ENCODE measurements at regions not wholly inside any gene's neighbourhood (a gene's known extent, or its start where the extent isn't known, plus 50 kb on each side); places are given as distances from the start of the nearest gene placed in this dataset.
"Not testable (repeated sequence)": the region's sequence is repeated elsewhere in the genome, so short reads cannot be mapped to it uniquely, and the experiment has no call there.

- no peaks in the 10 kb centered on the region for H3K9me3 ChIP-seq
- no peak overlapping the region for H3K9ac ChIP-seq
- no peak for TF ChIP-seq Cebpa-rat (IDR thresholded peaks at IDR 0.05)
- H3K27ac ChIP-seq, result no peak overlapping the region
- H3K4me3 ChIP-seq, result no peak overlapping the region
- H3K36me3 ChIP-seq, result no peaks in the 10 kb centered on the region
- H4K20me1 ChIP-seq, result no peaks in the 10 kb centered on the region
- H3K4me2 ChIP-seq, result no peak overlapping the region
- no peaks in the 10 kb centered on the region for H3K4me1 ChIP-seq
- H3K27me3 ChIP-seq, result no peaks in the 10 kb centered on the region
Observed at GRCh38 chr5:163260471-163260870, 176.9 kb upstream of the CCNG1 start.

GRCh38 chr5:163260961-163261360 is 176.4 kb upstream of the CCNG1 start:
- Histone ChIP-seq H3K4me2 (no peak overlapping the region), H3K36me3 (no peaks in the 10 kb centered on the region), H3K27ac (no peak overlapping the region), H3K4me1 (no peaks in the 10 kb centered on the region), H3K9ac (no peak overlapping the region), H4K20me1 (no peaks in the 10 kb centered on the region), H3K27me3 (no peaks in the 10 kb centered on the region), H3K4me3 (no peak overlapping the region), H3K9me3 (no peaks in the 10 kb centered on the region)
- TF ChIP-seq Cebpa-rat (IDR thresholded peaks at IDR 0.05), result no peak

- Histone ChIP-seq H3K4me3 (no peak overlapping the region), H4K20me1 (no peaks in the 10 kb centered on the region), H3K4me1 (no peaks in the 10 kb centered on the region), H3K9ac (no peak overlapping the region), H3K27me3 (no peaks in the 10 kb centered on the region), H3K27ac (no peak overlapping the region), H3K9me3 (no peaks in the 10 kb centered on the region), H3K4me2 (no peak overlapping the region), H3K36me3 (no peaks in the 10 kb centered on the region)
- TF ChIP-seq Cebpa-rat (IDR thresholded peaks at IDR 0.05), result no peak
Observed at GRCh38 chr5:163261647-163262269, 175.6 kb upstream of the CCNG1 start.

- H3K9ac ChIP-seq, H3K27ac ChIP-seq, H4K20me1 ChIP-seq, H3K9me3 ChIP-seq, H3K27me3 ChIP-seq, H3K4me1 ChIP-seq, H3K4me2 ChIP-seq, H3K36me3 ChIP-seq, H3K4me3 ChIP-seq: not testable (repeated sequence)
Observed at GRCh38 chr5:163266249-163266648, 171.1 kb upstream of the CCNG1 start.

GRCh38 chr5:163269624-163270023 is 167.8 kb upstream of the CCNG1 start:
- no peak overlapping the region for H3K27ac ChIP-seq
- no peak overlapping the region for H3K4me2 ChIP-seq
- H3K9me3 ChIP-seq, result peaks cover 10% of the 10 kb centered on the region
- no peaks in the 10 kb centered on the region for H3K4me1 ChIP-seq
- H3K4me3 ChIP-seq, result no peak overlapping the region
- H3K27me3 ChIP-seq, result no peaks in the 10 kb centered on the region
- no peaks in the 10 kb centered on the region for H3K36me3 ChIP-seq
- no peaks in the 10 kb centered on the region for H4K20me1 ChIP-seq
- no peak overlapping the region for H3K9ac ChIP-seq
- no peak for TF ChIP-seq Cebpa-rat (IDR thresholded peaks at IDR 0.05)

- Histone ChIP-seq H3K36me3 (no peaks in the 10 kb centered on the region), H3K4me1 (no peaks in the 10 kb centered on the region), H3K9ac (no peak overlapping the region), H3K9me3 (peaks cover 10% of the 10 kb centered on the region), H3K4me2 (no peak overlapping the region), H3K4me3 (no peak overlapping the region), H4K20me1 (no peaks in the 10 kb centered on the region), H3K27ac (no peak overlapping the region), H3K27me3 (no peaks in the 10 kb centered on the region)
- TF ChIP-seq Cebpa-rat (IDR thresholded peaks at IDR 0.05), result no peak
Observed at GRCh38 chr5:163276466-163276865, 160.9 kb upstream of the CCNG1 start.

GRCh38 chr5:163280897-163281296 is 156.5 kb upstream of the CCNG1 start:
- H3K4me2 ChIP-seq, H4K20me1 ChIP-seq, H3K9me3 ChIP-seq, H3K27me3 ChIP-seq, H3K27ac ChIP-seq, H3K9ac ChIP-seq, H3K4me1 ChIP-seq, H3K4me3 ChIP-seq, H3K36me3 ChIP-seq: not testable (repeated sequence)

- Histone ChIP-seq H3K27me3 (no peaks in the 10 kb centered on the region), H3K4me1 (no peaks in the 10 kb centered on the region), H3K9ac (no peak overlapping the region), H3K4me3 (no peak overlapping the region), H3K36me3 (no peaks in the 10 kb centered on the region), H3K9me3 (no peaks in the 10 kb centered on the region), H3K27ac (no peak overlapping the region), H4K20me1 (no peaks in the 10 kb centered on the region), H3K4me2 (no peak overlapping the region)
- TF ChIP-seq Cebpa-rat (IDR thresholded peaks at IDR 0.05), result no peak
Observed at GRCh38 chr5:163281512-163281911, 155.9 kb upstream of the CCNG1 start.

GRCh38 chr5:163293836-163294235 is 143.6 kb upstream of the CCNG1 start:
- TF ChIP-seq Cebpa-rat (IDR thresholded peaks at IDR 0.05), result no peak
- Histone ChIP-seq H3K27ac (no peak overlapping the region), H3K4me2 (no peak overlapping the region), H3K36me3 (no peaks in the 10 kb centered on the region), H4K20me1 (no peaks in the 10 kb centered on the region), H3K4me1 (no peaks in the 10 kb centered on the region), H3K4me3 (no peak overlapping the region), H3K9ac (no peak overlapping the region), H3K27me3 (no peaks in the 10 kb centered on the region), H3K9me3 (no peaks in the 10 kb centered on the region)

GRCh38 chr5:163303718-163304117 is 133.7 kb upstream of the CCNG1 start:
- Histone ChIP-seq H3K9ac (no peak overlapping the region), H3K27me3 (no peaks in the 10 kb centered on the region), H3K4me3 (no peak overlapping the region), H3K4me1 (no peaks in the 10 kb centered on the region), H3K9me3 (no peaks in the 10 kb centered on the region), H4K20me1 (no peaks in the 10 kb centered on the region), H3K4me2 (no peak overlapping the region), H3K27ac (no peak overlapping the region), H3K36me3 (no peaks in the 10 kb centered on the region)
- TF ChIP-seq Cebpa-rat (IDR thresholded peaks at IDR 0.05), result no peak

- Histone ChIP-seq H3K4me1 (no peaks in the 10 kb centered on the region), H3K9me3 (no peaks in the 10 kb centered on the region), H3K36me3 (no peaks in the 10 kb centered on the region), H3K9ac (no peak overlapping the region), H3K4me2 (no peak overlapping the region), H3K4me3 (no peak overlapping the region), H3K27me3 (no peaks in the 10 kb centered on the region), H3K27ac (no peak overlapping the region), H4K20me1 (no peaks in the 10 kb centered on the region)
- no peak for TF ChIP-seq Cebpa-rat (IDR thresholded peaks at IDR 0.05)
Observed at GRCh38 chr5:163305655-163306054, 131.7 kb upstream of the CCNG1 start.
